ENCODE measurements at regions not wholly inside any gene's neighbourhood (a gene's known extent, or its start where the extent isn't known, plus 50 kb on each side); places are given as distances from the start of the nearest gene placed in this dataset.

DNA sequence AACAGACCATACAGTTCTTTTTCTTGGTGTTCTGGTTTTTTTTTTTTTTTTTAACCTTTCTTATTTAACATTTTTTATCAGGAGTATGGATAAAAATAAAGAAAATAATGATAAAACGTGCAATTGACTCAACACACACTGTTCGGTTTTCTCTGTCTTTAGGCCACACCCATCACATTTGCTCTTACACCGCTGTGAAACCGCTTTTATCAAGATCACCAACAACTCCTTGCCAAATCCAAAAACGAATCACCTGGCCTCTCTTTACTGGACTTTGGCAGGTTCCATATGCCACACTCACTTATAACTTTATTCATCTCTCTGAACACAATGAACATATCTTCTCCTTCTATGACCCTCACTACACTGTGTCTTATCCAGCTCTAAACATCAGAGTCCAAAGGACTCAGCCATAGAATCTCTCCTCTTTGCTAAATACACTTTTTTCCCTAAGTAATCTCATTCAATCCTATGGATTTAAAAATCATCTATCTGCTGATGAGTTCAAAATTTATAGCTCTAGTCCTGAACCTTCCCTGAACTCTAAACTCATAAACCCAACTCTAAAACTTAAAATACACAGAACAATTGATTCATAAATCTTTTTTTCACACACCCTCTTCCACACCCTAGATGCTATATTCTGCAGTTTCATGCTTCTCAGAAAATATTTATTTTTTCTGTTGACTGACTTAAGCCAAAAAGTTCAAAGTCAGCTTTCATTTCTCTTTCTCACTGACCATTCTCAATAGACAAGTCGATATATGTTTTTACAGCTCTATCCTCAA lies 800.6 kb upstream of the SOX9 start:
- TF ChIP-seq CTCF (IDR thresholded peaks at IDR 0.05) (no peak), POLR2A (IDR thresholded peaks at IDR 0.05) (no peak)

Data from Peyer's patch (tissue), 4 donors.